ENCODE measurements at regions not wholly inside any gene's neighbourhood (a gene's known extent, or its start where the extent isn't known, plus 50 kb on each side); places are given as distances from the start of the nearest gene placed in this dataset.

DNA sequence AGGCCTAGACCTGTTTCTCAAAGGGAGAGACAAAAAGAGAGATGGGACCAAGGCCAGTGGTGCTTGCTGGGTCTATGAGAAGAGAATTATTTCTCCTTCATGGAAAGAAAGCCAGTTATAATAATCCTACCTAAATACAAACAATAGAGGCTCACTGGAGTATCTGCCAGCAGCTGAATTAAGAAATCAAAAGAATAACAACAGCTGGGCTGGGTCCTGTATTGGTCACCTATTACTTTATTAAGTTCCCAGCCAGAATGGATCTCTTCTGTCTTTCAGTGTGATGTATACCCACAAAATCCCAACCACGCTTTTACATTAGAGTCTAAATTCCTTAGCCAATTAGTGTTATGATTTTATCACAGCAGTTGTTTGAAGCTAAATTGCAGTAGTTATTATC lies 297.8 kb upstream of the DACH1 start:
- no peak overlapping the region for H3K4me3 ChIP-seq
- DNase-seq (ENCODE audit: low spot score) = no peak
- TF ChIP-seq CTCF (IDR thresholded peaks at IDR 0.05) = no peak
- no peaks in the 10 kb centered on the region for H3K9me3 ChIP-seq
- no peak overlapping the region for H3K27ac ChIP-seq
- no peaks in the 10 kb centered on the region for H3K27me3 ChIP-seq (replicated peaks; ENCODE audit: insufficient read depth)
- no peak for ATAC-seq (ENCODE audit: insufficient number of reproducible peaks, low FRiP score, low read depth)
- no peaks in the 10 kb centered on the region for H3K36me3 ChIP-seq
- H3K4me1 ChIP-seq (ENCODE audit: control insufficient read depth in 1 of 2, low read depth in 2 of 2) = no peaks in the 10 kb centered on the region

DNA sequence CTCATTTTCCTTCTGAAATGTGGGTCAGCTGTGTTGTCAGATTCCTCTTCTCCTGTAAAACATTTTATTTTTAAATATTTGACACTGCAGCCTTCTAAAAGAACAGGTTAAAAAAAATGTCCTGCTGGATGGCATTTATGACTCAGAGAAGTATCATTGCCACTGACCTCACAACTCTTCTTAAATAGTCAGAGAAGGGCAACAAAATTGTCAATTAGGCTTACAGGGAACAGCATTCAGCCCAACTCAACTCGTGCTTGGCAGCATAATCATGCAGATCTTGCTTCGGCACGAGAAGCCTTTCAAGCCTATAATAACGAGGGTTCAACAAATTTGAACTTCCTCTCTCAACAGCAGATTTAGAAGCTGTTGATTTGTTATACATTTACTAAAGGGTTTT lies 296.7 kb upstream of the DACH1 start:
- no peaks in the 10 kb centered on the region for H3K9me3 ChIP-seq
- ATAC-seq (ENCODE audit: insufficient number of reproducible peaks, low FRiP score, low read depth) (no peak), DNase-seq (ENCODE audit: low spot score) (no peak)
- TF ChIP-seq CTCF (IDR thresholded peaks at IDR 0.05) = no peak
- no peak overlapping the region for H3K4me3 ChIP-seq
- H3K4me1 ChIP-seq (ENCODE audit: control insufficient read depth in 1 of 2, low read depth in 2 of 2) = no peaks in the 10 kb centered on the region
- H3K27me3 ChIP-seq (replicated peaks; ENCODE audit: insufficient read depth) = no peaks in the 10 kb centered on the region
- H3K36me3 ChIP-seq = no peaks in the 10 kb centered on the region
- no peak overlapping the region for H3K27ac ChIP-seq

DNA sequence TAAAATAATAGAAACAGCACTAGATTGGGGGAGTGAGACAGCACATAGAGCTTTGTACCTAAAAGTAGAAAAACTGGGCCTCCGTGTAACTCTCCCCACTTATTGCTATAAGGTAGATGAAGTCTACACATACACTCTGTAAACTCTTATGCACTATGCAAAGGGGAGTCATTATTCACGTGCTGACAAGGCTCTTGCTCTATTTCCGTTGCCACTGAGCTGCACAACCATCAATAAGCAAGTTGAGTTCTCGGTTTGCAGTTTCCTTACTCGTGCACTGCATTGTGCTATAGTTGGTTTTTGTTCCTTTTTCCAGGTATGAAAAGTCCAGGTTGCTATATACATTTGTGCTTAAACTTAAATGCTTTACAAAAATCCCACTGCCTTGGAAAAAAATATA lies 294.0 kb upstream of the DACH1 start:
- DNase-seq (ENCODE audit: low spot score) (no peak), ATAC-seq (ENCODE audit: insufficient number of reproducible peaks, low FRiP score, low read depth) (no peak)
- H3K4me1 ChIP-seq (ENCODE audit: control insufficient read depth in 1 of 2, low read depth in 2 of 2) = no peaks in the 10 kb centered on the region
- no peaks in the 10 kb centered on the region for H3K27me3 ChIP-seq (replicated peaks; ENCODE audit: insufficient read depth)
- no peak overlapping the region for H3K27ac ChIP-seq
- no peaks in the 10 kb centered on the region for H3K36me3 ChIP-seq
- no peak overlapping the region for H3K4me3 ChIP-seq
- H3K9me3 ChIP-seq = no peaks in the 10 kb centered on the region
- TF ChIP-seq CTCF (IDR thresholded peaks at IDR 0.05) = no peak

DNA sequence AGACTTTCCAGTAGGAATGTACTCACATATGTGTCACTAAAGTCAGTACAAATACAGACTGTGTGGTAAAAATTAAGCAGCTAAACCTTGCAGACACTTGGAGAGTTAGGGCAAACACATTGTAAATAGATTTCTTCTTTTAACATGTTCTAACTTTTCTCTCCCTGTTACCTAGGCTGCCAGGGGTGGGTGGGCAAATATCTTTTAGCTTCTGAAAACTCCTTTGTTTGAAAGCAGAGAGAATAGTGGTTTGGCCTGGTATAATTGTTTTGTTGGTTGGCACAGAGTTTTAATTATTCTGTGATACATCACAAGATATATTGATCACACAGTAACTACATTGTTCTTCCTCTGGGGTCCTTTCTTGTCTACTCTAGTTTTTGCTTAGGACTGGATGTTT lies 289.8 kb upstream of the DACH1 start:
- Histone ChIP-seq H3K27me3 (replicated peaks; ENCODE audit: insufficient read depth) (no peaks in the 10 kb centered on the region), H3K9me3 (no peaks in the 10 kb centered on the region), H3K27ac (no peak overlapping the region), H3K36me3 (no peaks in the 10 kb centered on the region), H3K4me1 (ENCODE audit: control insufficient read depth in 1 of 2, low read depth in 2 of 2) (no peaks in the 10 kb centered on the region), H3K4me3 (no peak overlapping the region)
- DNase-seq (ENCODE audit: low spot score) (no peak), ATAC-seq (ENCODE audit: insufficient number of reproducible peaks, low FRiP score, low read depth) (no peak)
- TF ChIP-seq CTCF (IDR thresholded peaks at IDR 0.05) = no peak

DNA sequence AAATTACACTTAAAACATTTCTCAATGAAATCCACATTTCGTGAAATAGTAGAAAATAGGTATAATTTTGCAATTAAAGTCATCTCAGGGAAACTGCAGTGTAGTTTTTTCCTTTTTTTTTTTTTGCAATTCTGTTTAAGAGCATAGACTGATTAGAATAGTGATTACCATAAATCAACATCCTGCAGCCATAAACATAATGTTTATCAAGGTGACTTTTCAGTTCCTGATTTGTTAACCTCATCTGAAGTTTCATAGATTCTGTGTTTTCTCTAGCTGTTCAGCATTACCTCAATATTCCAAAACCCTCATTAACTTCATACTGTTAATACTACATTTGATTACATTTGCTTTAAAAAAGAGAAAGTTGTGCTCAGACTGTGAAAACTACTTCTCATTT lies 286.3 kb upstream of the DACH1 start:
- H3K9me3 ChIP-seq = no peaks in the 10 kb centered on the region
- no peak overlapping the region for H3K4me3 ChIP-seq
- no peak for TF ChIP-seq CTCF (IDR thresholded peaks at IDR 0.05)
- H3K4me1 ChIP-seq (ENCODE audit: control insufficient read depth in 1 of 2, low read depth in 2 of 2) = no peaks in the 10 kb centered on the region
- ATAC-seq (ENCODE audit: insufficient number of reproducible peaks, low FRiP score, low read depth) (no peak), DNase-seq (ENCODE audit: low spot score) (no peak)
- no peaks in the 10 kb centered on the region for H3K27me3 ChIP-seq (replicated peaks; ENCODE audit: insufficient read depth)
- no peak overlapping the region for H3K27ac ChIP-seq
- no peaks in the 10 kb centered on the region for H3K36me3 ChIP-seq
